ENCODE measurements at regions not wholly inside any gene's neighbourhood (a gene's known extent, or its start where the extent isn't known, plus 50 kb on each side); places are given as distances from the start of the nearest gene placed in this dataset.

- DNase-seq (ENCODE audit: low read depth, low spot score), result no peak
- intact Hi-C loops (cut with micrococcal nuclease) (no loop called here), dilution Hi-C loops (cut with MboI; ENCODE audit: extremely low pct_ligation_motif_present, low sequenced_read_pairs) (no loop called here)
- H3K9me1 ChIP-seq (replicated peaks; ENCODE audit: control insufficient read depth, extremely low read depth, insufficient read depth, low read length), result no peaks in the 10 kb centered on the region
- TF ChIP-seq POLR2AphosphoS5 (IDR thresholded peaks at IDR 0.05; ENCODE audit: insufficient read depth, low read depth, low read length) (no peak), GATA2 (IDR thresholded peaks at IDR 0.05; ENCODE audit: insufficient read depth, insufficient read length, low read depth, low read length) (no peak), MAX (IDR thresholded peaks at IDR 0.05; ENCODE audit: insufficient read depth, insufficient read length) (no peak)
- no peak overlapping the region for H3K9ac ChIP-seq (replicated peaks; ENCODE audit: extremely low read depth, insufficient read depth, low read length)
- H3K4me3 ChIP-seq (replicated peaks in 1 of 3; ENCODE audit: insufficient read depth in 1 of 3, low read depth in 1 of 3, low read length in 3 of 3), result no peak overlapping the region
- H3K27me3 ChIP-seq (ENCODE audit: control insufficient read depth in 2 of 2, insufficient read depth in 2 of 2, low read length in 2 of 2), result no peaks in the 10 kb centered on the region
- no peak for FAIRE-seq
- BruUV-seq (replicated peaks), result no TSS peak
- ChIA-PET CTCF (no interaction called here), POLR2A (no interaction called here)
- no peaks in the 10 kb centered on the region for H4K20me1 ChIP-seq (replicated peaks; ENCODE audit: control insufficient read depth, extremely low read depth, insufficient read depth, low read length)
- H3K4me2 ChIP-seq (ENCODE audit: insufficient read depth, low read length), result no peak overlapping the region
- no peak overlapping the region for H2AFZ ChIP-seq (ENCODE audit: low read depth, low read length)
- peaks cover 3% of the 10 kb centered on the region for H3K9me3 ChIP-seq (replicated peaks; ENCODE audit: control insufficient read depth, insufficient read depth, low read length)
- no peaks in the 10 kb centered on the region for H3K4me1 ChIP-seq (ENCODE audit: control insufficient read depth, extremely low read depth, insufficient read depth, low read length)
- H3K36me3 ChIP-seq (ENCODE audit: control insufficient read depth in 2 of 2, extremely low read depth in 1 of 2, insufficient read depth in 2 of 2, low read length in 2 of 2), result no peaks in the 10 kb centered on the region
- no peaks in the 10 kb centered on the region for H3K79me2 ChIP-seq (ENCODE audit: control insufficient read depth, insufficient read depth, low read length)
- H3K27ac ChIP-seq (ENCODE audit: insufficient read depth, low read depth, low read length), result no peak overlapping the region
Measured at GRCh38 chr14:86279405-86279804, 749.5 kb downstream of the FLRT2 start.

GRCh38 chr14:86257973-86258372 is 728.0 kb downstream of the FLRT2 start:
- no peak for FAIRE-seq
- no peak overlapping the region for H3K9ac ChIP-seq (replicated peaks; ENCODE audit: extremely low read depth, insufficient read depth, low read length)
- no peaks in the 10 kb centered on the region for H3K79me2 ChIP-seq (ENCODE audit: control insufficient read depth, insufficient read depth, low read length)
- no peak overlapping the region for H3K4me2 ChIP-seq (ENCODE audit: insufficient read depth, low read length)
- dilution Hi-C loops (cut with MboI; ENCODE audit: extremely low pct_ligation_motif_present, low sequenced_read_pairs) (no loop called here), intact Hi-C loops (cut with micrococcal nuclease) (no loop called here)
- H3K9me3 ChIP-seq (replicated peaks; ENCODE audit: control insufficient read depth, insufficient read depth, low read length), result peaks cover 2% of the 10 kb centered on the region
- ChIA-PET POLR2A (no interaction called here), CTCF (no interaction called here)
- no peaks in the 10 kb centered on the region for H3K9me1 ChIP-seq (replicated peaks; ENCODE audit: control insufficient read depth, extremely low read depth, insufficient read depth, low read length)
- no peak overlapping the region for H2AFZ ChIP-seq (ENCODE audit: low read depth, low read length)
- H3K4me1 ChIP-seq (ENCODE audit: control insufficient read depth, extremely low read depth, insufficient read depth, low read length), result no peaks in the 10 kb centered on the region
- no peaks in the 10 kb centered on the region for H3K27me3 ChIP-seq (ENCODE audit: control insufficient read depth in 2 of 2, insufficient read depth in 2 of 2, low read length in 2 of 2)
- no peak overlapping the region for H3K27ac ChIP-seq (ENCODE audit: insufficient read depth, low read depth, low read length)
- no peak for DNase-seq (ENCODE audit: low read depth, low spot score)
- no peak overlapping the region for H3K4me3 ChIP-seq (replicated peaks in 1 of 3; ENCODE audit: insufficient read depth in 1 of 3, low read depth in 1 of 3, low read length in 3 of 3)
- H3K36me3 ChIP-seq (ENCODE audit: control insufficient read depth in 2 of 2, extremely low read depth in 1 of 2, insufficient read depth in 2 of 2, low read length in 2 of 2), result no peaks in the 10 kb centered on the region
- no peak for TF ChIP-seq POLR2AphosphoS5 (IDR thresholded peaks at IDR 0.05; ENCODE audit: insufficient read depth, low read depth, low read length)
- no peak for TF ChIP-seq CTCF (IDR thresholded peaks at IDR 0.05; ENCODE audit: extremely low read depth in 1 of 2, insufficient read depth in 1 of 2, low read depth in 1 of 2, low read length in 2 of 2)
- no peak for TF ChIP-seq POLR2A (IDR thresholded peaks at IDR 0.05; ENCODE audit: low read depth, low read length)
- no peak for TF ChIP-seq JUN (IDR thresholded peaks at IDR 0.05; ENCODE audit: borderline replicate concordance, insufficient read depth, insufficient read length, low read depth)
- no peak for TF ChIP-seq GATA2 (IDR thresholded peaks at IDR 0.05; ENCODE audit: insufficient read depth, insufficient read length, low read depth, low read length)
- TF ChIP-seq FOS (IDR thresholded peaks at IDR 0.05; ENCODE audit: borderline replicate concordance, insufficient read depth, low read length), result no peak
- no peak for TF ChIP-seq MYC (IDR thresholded peaks at IDR 0.05; ENCODE audit: low read depth, low read length)
- TF ChIP-seq MAX (IDR thresholded peaks at IDR 0.05; ENCODE audit: insufficient read depth, insufficient read length), result no peak
- no peak for TF ChIP-seq EZH2 (IDR thresholded peaks at IDR 0.05; ENCODE audit: borderline replicate concordance, low read depth, low read length, severe bottlenecking)
- H4K20me1 ChIP-seq (replicated peaks; ENCODE audit: control insufficient read depth, extremely low read depth, insufficient read depth, low read length), result no peaks in the 10 kb centered on the region
- no TSS peak for BruUV-seq (replicated peaks)
